ENCODE measurements at regions not wholly inside any gene's neighbourhood (a gene's known extent, or its start where the extent isn't known, plus 50 kb on each side); places are given as distances from the start of the nearest gene placed in this dataset.
A peak's percentile ranks its signal among the peaks of the same experiment; 100 is the strongest.
"Not testable (repeated sequence)": the region's sequence is repeated elsewhere in the genome, so short reads cannot be mapped to it uniquely, and the experiment has no call there.

DNA sequence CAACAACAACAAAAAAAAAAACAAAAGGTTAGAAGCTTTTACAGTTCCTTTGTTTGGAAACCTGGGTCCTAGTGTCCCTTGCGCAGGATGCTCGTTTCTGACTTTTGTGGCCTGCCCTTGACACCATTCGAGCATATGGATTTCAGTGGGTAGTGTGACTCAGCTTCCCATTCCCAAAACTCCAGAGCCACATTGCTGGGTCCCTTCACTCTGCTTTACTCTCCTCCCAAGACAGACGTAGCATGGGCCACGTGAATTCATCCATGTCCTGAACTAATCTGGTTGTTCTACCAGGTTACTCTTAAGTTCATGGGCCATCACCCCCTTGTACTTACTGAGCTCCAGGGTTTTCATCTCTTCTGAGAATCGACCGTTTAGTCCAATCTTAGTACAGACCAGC lies 68.0 kb upstream of the MAX start:
- Histone ChIP-seq H3K27ac (no peak overlapping the region), H3K36me3 (no peaks in the 10 kb centered on the region), H3K4me1 (ENCODE audit: low read depth) (no peaks in the 10 kb centered on the region), H3K4me3 (no peak overlapping the region), H3K9me3 (ENCODE audit: low read depth) (no peaks in the 10 kb centered on the region), H3K27me3 (no peaks in the 10 kb centered on the region)
- DNase-seq (ENCODE audit: low read depth in 1 of 2, low spot score in 1 of 2), result no peak
- TF ChIP-seq, protein P1, sequence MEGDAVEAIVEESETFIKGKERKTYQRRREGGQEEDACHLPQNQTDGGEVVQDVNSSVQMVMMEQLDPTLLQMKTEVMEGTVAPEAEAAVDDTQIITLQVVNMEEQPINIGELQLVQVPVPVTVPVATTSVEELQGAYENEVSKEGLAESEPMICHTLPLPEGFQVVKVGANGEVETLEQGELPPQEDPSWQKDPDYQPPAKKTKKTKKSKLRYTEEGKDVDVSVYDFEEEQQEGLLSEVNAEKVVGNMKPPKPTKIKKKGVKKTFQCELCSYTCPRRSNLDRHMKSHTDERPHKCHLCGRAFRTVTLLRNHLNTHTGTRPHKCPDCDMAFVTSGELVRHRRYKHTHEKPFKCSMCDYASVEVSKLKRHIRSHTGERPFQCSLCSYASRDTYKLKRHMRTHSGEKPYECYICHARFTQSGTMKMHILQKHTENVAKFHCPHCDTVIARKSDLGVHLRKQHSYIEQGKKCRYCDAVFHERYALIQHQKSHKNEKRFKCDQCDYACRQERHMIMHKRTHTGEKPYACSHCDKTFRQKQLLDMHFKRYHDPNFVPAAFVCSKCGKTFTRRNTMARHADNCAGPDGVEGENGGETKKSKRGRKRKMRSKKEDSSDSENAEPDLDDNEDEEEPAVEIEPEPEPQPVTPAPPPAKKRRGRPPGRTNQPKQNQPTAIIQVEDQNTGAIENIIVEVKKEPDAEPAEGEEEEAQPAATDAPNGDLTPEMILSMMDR (IDR thresholded peaks at IDR 0.05; ENCODE audit: low read depth, low read length), result no peak

DNA sequence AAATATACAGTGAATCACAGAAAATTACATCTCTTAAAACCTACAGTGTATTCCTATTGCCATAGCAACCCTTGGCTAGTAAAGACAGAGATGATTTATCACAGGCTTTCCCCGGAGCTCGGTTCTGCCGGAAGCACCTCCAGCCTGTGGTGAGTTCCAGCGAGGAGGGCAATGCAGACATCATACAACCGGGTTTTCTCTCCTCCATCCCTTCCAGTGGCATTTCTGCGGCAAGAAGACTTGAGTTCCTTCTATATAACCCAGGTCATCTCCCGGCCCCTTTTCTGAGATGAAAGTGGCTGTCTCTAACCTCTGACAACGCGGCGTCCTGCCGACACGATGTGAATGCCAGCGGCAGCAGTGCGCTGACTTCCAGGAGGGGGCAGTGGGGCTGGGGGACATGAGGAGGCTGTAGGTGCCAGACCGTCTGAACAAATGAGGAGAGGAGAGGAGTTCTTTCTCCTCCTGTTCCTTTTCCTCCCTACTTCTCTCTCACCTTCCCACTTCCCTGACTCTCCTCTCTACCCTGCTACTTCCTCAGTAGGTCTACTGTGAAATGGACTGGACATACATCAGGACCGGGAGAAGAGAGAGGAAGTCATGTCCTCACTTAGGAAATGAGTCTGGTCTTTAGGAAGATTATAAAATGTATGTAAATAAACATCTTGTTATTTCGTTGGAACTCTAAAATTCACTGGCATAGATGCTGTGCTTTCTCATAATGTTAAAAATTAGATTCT lies 68.6 kb upstream of the MAX start:
- Histone ChIP-seq H3K4me1 (ENCODE audit: low read depth) (no peaks in the 10 kb centered on the region), H3K36me3 (no peaks in the 10 kb centered on the region), H3K4me3 (no peak overlapping the region), H3K27ac (no peak overlapping the region), H3K9me3 (ENCODE audit: low read depth) (no peaks in the 10 kb centered on the region), H3K27me3 (no peaks in the 10 kb centered on the region)
- peak; percentile 48 to 88 for DNase-seq (ENCODE audit: low read depth in 1 of 2, low spot score in 1 of 2)
- TF ChIP-seq, protein P1 (IDR thresholded peaks at IDR 0.05; ENCODE audit: low read depth, low read length), result peak; percentile 70

DNA sequence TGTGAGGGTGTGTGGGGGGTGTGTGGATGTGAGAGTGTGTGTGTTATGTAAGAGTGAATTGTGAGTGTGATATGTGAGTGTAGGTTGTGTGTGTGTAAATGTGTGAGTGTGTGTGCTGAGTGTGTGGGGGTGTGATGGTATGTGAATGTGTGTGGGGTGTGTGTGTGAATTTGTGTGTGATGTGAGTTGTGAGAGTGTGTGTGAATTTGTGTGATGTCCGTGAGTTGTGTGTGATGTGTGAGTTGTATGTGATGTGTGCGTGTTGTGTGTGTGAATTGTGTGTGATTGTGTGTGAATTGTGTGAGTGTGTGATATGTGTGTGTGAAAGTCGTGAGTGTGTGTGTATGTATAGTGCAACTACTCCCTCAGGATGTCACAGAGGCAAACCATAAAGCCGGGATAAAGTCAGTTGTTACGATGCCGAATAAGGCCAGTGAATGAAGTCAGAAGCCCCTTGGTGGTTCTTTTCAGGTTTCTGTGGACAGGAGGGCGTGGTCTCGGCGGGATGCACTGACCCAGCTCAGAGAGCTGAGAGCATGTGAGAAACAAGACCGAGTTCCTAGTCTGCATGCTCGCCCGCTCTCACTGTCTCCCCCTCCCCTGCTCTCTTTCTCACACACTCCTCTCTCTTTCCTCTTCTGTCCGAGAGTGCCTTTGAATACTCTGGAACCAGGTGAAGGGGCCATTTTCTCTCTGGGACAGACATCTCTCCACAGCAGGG lies 71.8 kb upstream of the MAX start:
- DNase-seq (ENCODE audit: low read depth in 1 of 2, low spot score in 1 of 2), result peak; percentile 40 to 43
- no peak overlapping the region for H3K4me3 ChIP-seq
- H3K4me1 ChIP-seq (ENCODE audit: low read depth), result no peaks in the 10 kb centered on the region
- TF ChIP-seq, protein P1 (IDR thresholded peaks at IDR 0.05; ENCODE audit: low read depth, low read length), result no peak
- H3K9me3 ChIP-seq (ENCODE audit: low read depth), result no peaks in the 10 kb centered on the region
- no peak overlapping the region for H3K27ac ChIP-seq
- H3K27me3 ChIP-seq, result no peaks in the 10 kb centered on the region
- no peaks in the 10 kb centered on the region for H3K36me3 ChIP-seq

DNA sequence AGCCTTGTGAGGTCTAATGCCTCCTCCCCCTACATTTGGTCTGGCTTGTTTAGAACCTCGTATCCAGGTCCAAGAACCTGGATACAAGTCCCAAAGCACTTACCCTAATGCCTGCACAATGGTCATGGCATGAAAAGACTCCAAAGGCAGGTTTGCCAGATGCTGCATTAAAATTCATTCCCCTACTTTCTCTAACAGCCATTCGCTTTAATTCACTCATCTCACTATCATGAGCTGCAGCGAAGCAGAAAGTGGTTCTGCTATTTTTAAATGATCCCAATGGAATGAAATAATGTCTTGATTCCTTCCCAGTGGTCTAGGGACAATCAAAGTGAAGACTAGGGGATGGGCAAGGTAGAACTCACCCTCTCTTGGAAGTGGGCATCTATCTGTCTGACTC lies 72.5 kb upstream of the MAX start:
- H3K4me3 ChIP-seq, result no peak overlapping the region
- H3K9me3 ChIP-seq (ENCODE audit: low read depth), result no peaks in the 10 kb centered on the region
- no peaks in the 10 kb centered on the region for H3K36me3 ChIP-seq
- no peak overlapping the region for H3K27ac ChIP-seq
- no peak for DNase-seq (ENCODE audit: low read depth in 1 of 2, low spot score in 1 of 2)
- H3K27me3 ChIP-seq, result no peaks in the 10 kb centered on the region
- TF ChIP-seq, protein P1 (IDR thresholded peaks at IDR 0.05; ENCODE audit: low read depth, low read length), result no peak
- no peaks in the 10 kb centered on the region for H3K4me1 ChIP-seq (ENCODE audit: low read depth)

DNA sequence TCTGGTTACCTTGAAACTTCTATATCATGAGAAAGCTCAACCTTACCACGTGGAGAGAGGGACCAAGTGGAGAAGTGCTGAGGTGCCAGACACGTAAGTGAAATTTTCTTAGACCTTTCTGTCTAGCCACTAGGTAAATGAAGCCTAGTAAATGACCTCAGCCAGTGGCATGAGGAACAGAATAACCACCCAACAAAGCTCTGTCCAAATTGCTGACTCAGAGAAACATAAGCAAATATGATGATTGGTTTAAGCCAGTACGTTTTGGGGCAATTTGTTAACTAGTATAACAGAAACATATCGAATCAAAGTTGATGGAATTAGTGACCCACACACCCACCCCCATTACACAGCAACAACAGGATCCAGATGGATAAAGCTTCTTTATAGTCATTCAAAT lies 75.2 kb upstream of the MAX start:
- Histone ChIP-seq H3K27ac (no peak overlapping the region), H3K4me1 (ENCODE audit: low read depth) (no peaks in the 10 kb centered on the region), H3K36me3 (no peaks in the 10 kb centered on the region), H3K27me3 (no peaks in the 10 kb centered on the region), H3K9me3 (ENCODE audit: low read depth) (no peaks in the 10 kb centered on the region), H3K4me3 (no peak overlapping the region)
- DNase-seq (ENCODE audit: low read depth in 1 of 2, low spot score in 1 of 2), result no peak
- TF ChIP-seq, protein P1 (IDR thresholded peaks at IDR 0.05; ENCODE audit: low read depth, low read length), result no peak

DNA sequence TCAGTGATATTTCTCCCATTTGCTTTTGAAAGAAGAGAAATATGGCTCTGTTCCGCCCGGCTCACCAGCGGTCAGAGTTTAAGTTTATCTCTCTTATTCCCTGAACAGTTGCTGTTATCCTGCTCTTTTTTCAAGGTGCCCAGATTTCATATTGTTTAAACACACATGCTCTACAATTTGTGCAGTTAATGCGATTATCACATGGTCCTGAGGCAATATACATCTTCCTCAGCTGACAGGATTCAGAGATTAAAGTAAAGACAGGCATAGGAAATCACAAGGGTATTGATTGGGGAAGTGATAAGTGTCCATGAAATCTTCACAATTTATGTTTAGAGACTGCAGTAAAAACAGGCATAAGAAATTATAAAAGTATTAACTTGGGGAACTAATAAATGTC lies 76.9 kb upstream of the MAX start:
- H3K4me1 ChIP-seq (ENCODE audit: low read depth); H3K36me3 ChIP-seq; DNase-seq (ENCODE audit: low read depth in 1 of 2, low spot score in 1 of 2); H3K27me3 ChIP-seq; H3K4me3 ChIP-seq; H3K27ac ChIP-seq; H3K9me3 ChIP-seq (ENCODE audit: low read depth): not testable (repeated sequence)

Measured in cardiac muscle cell (in vitro differentiated cells and primary cell).